Activated naive CD4-positive, alpha-beta T cell treated with Interleukin-2 at 50 U/mL for 16 hours (primary cell): ENCODE measurements at regions not wholly inside any gene's neighbourhood (a gene's known extent, or its start where the extent isn't known, plus 50 kb on each side); places are given as distances from the start of the nearest gene placed in this dataset.

Experiments
- DNase-seq: peaks from one replicate; pipeline ENCODE4 v3.0.0-alpha.2; 2020

- DNase-seq = no peak
Observed at GRCh38 chr18:76568731-76569130, 73.7 kb upstream of the ZNF516 start.

DNA sequence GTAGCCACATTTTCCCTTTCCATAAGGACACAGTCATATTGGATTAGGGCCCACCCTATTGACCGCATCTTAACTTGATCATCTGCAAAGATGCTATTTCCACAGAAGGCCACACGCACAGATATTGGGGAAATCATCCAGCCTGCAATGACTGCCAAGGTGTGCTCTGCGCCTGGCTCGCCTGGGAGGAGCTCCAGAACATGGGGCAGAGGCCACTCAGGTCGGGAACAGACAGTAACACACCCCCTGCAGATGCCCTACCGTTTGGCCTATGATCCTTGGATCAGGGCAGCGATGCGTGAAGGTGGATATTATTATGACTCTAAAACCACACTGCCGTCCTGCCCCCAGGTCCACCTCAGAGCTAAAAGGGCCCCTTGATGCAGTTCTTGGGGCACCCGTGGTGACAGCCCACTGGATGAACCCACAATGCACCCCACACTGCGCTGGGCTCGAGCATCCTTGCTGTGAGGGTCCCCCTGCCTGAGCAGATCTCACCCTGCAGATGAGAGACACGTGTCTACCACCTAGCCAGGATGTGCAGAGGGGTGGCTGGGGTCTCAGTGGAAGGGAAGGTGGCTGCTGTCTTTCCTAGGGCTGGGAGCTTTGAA lies 72.9 kb upstream of the ZNF516 start:
- no peak for DNase-seq

DNA sequence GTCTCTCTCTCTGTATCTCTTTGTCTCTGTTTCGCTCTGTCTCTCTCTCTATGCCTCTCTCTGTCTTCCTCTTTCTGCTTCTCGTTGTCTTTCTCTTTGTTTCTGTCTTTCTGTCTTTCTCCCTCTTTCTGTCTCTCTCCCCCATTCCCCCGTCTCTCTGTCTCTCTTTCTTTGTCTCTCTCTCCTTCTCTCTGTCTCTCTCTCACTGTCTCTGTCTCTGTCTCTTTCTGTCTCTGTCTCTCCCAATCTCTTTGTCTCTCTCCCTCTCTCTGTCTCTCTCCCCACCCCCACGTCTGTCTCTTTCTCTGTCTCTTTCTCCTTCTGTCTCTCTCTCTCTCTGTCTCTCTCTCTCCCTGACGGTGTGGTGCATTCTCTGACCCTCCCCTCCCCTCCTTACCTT lies 71.9 kb upstream of the ZNF516 start:
- no peak for DNase-seq

- DNase-seq = no peak
Observed at GRCh38 chr18:76565238-76566173, 70.5 kb upstream of the ZNF516 start.

- DNase-seq = no peak
Observed at GRCh38 chr18:76564655-76565237, 69.7 kb upstream of the ZNF516 start.

DNA sequence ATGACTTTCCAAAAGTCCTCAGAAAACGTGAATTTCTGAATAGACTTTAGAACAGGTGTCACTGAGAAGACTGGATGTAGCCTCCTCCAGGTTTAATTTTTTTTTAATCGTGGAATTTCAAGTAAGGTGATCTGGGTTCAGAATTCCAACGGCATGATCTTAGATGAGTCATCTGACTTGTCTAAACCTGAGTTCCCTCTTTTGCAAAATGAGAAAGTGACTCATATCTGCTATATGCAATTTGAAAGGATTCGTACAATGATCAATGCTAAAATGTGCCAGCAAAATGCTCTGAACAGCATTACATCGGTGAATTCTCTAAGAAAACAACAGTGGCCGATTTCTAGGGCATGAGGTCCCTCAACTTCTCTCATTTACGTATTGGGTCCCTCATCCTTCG lies 69.1 kb upstream of the ZNF516 start:
- no peak for DNase-seq

DNA sequence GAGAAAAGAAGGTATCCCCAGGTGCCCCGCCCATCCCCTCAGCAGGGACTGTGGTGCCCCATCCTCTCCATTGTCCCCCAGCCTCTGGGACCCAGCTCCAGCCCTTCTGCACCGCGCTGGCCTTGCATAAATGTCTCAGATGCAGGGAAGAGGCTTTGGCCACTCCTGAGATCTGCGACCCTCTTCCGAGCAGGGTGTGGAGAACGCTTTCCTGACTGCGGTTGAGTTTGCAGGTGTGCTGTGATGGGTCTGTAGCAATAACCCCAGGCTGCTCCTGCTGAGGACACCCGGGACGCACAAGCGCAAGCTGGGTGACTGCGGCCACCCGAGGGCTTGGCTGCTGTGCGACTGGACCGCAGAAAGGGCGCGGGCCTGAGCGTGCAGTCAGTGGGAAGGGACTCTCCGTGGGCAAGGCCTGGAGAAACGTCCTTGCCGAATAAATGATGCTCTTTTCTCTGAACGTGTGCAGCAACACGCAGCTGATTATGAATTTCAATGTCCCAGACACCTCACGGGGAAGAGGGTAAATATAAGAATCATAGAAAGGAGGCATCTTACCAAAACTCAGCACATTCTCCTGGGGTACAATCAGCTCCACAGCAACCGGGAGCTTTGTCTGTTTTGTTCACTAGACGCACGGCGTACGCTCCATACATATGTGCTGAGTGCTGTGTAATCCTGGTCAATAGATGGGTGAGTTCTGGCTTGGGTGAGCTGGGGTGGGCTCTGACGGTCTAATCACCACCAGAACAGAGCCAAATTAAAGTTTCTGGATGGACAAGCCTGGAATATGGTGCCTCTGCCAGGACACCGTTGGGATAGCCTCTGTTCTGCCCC lies 67.5 kb upstream of the ZNF516 start:
- no peak for DNase-seq

DNA sequence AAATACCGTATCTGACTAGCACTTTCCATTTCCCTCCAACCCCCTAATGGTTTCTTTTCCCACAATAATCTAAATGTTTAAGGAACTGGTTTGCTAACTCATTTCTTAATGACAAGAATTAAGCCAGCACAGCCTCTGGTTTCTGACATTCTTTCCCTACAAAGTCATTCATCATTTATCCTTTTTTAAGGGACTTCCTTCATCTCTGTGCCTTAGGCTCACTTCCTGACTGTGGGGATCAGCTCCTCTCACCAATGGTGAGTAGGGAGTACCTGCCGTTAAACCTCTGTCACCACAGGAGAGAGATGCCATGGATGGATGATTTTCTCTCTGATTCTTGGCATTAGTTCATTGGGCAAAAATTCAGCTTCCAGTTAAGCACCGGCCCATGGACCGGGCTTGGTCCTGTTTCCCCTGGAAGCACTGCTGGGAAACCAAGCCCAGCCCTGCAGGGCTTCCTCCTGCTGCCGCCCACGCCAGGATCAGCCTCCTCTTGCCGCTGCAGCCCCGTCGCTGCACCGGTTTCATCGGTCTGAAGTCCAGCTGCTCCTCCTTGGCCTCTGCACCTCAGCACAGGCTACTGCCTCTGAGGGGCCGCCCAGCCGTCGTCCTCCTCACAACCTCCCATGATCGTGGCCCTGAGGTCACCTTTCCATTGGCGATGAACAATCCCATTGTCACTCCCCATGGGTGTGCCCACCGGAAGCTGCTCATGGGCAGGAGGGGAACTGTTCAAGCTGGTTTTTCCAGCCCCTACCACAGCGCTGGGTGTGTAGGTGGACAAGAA lies 64.0 kb upstream of the ZNF516 start:
- DNase-seq = no peak

GRCh38 chr18:76557026-76557575 lies 62.1 kb upstream of the ZNF516 start:
- DNase-seq = no peak

DNA sequence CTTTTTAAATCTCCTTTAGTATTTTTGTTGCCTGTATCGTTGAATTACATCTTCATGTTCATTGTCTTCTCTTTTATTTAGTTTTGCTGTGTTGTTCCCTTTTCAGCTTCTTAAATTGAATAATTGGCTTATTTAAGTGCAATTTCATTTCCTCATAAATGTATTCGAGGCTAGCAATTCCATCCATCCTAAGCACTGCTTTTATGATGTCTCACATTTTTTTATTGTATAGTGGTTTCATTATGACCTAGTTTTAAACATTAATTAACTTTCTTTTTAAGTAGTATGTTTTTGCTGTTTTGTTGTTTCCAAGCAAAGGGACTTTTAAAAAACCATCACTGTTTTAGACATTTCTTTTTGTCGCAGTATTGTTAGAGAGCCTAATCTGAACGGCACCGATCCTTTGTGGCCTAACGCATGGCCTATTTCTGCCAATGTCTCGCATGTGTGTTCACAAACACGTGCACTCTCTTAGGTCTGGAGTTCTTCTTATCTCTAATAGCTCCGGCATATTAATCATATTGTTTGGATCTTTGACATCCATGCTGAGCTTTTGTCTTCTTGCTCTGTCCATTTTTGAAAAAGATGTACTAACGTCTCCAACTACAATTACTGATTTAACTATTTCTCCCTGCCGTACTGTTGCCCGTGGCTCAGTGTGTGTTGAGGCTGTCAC lies 59.6 kb upstream of the ZNF516 start:
- no peak for DNase-seq

DNA sequence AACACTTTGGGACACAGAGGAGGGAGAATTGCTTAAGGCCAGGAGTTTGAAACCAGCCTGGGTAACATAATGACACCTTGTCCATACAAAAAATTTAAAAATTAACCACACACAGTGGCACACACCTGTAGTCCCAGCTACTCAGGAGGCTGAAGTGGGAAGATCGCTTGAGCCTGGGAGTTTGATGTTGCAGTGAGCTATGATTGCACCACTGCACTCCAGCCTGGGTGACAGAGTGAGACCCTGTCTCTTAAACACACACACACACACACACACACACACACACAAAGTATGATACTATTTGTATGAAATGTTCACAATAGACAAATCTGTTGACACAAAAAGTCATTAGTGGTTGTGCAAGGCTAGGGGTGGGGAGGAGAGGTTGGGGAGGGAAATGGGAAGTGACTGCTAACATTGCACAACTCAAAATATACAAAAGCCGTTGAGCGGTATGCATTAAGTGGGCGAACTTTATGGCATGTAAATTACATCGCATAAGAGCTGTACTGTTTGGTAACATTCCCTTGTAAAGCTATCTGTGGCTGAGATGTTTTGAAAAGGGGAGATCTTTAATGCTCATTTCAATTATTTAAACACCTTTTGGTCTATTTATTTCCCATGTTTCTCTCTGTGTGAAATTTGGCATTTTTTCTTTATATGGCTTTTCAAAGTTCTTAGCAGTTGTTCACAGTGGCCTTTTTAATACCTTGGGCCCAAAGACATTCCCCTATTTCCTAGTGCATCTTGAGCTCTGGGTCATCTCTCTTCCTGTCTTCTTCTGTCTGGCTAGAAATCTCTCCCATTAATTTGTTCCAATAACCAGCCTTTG lies 58.9 kb upstream of the ZNF516 start:
- no peak for DNase-seq

GRCh38 chr18:76548541-76548940 lies 53.5 kb upstream of the ZNF516 start:
- DNase-seq = no peak

DNA sequence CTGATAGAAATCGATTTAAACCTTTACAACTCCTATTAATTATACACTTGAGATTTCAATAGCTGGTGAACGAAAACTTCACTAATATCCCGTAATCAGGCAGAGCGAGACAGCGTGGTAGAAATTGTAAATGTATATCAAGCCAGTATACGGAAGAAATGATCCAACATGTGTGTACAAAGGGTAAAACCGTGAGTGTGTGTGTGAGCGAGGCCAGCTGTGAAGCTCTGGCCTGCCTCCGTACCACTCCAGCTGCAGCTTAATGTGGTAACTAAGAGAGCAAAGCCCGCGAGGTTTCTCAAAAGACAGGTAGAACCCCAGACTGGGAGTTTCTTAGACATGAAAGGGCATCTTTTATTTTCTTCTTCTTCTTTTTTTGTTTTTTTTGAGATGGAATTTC lies 52.3 kb upstream of the ZNF516 start:
- no peak for DNase-seq

GRCh38 chr18:76546436-76546835 lies 51.4 kb upstream of the ZNF516 start:
- DNase-seq = no peak

- no peak for DNase-seq
Observed at GRCh38 chr18:76546088-76546435, 51.0 kb upstream of the ZNF516 start.

GRCh38 chr18:76545433-76546087 lies 50.5 kb upstream of the ZNF516 start:
- no peak for DNase-seq

DNA sequence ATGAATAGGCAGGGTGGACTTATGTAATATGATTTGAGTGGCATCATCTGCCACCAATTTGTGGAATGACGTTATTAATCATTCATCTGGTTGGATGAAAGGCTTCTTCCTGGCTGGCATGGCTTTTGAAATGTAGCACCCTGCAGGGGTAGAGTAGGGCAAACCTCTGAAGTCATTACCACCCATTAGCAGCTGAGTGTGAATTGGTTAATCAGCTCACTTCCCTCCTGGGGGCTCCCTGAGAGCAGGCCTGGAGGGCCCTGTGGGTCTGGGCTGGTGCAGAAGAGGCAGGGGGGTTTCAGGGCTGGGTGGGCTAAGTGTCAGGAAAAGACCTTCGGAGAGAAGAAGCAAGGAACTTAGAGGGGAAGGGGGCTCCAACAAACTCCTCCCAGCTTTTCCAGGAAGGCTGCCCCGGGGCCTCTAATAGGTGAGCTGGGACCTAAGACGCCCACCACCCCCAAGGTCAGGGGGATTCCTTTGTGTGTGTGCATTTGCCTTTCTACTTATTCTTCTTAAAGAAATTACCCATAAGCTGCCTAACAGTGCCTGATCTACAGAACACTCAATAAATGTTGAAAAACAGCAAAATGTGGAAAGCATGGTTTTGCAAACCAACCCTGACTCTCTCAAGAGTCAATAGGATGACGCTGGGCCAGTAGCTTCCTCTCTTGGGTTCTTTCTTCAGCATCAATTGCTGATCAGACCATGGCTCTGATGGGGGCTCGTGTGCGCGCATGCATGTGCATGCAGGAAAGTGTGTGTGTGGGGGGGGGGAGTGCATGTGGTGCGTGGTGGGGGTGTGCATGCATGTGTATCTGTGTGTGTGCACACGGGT lies 49.7 kb upstream of the ZNF516 start:
- DNase-seq = no peak
